Stimulated activated CD4-positive, alpha-beta T cell treated with anti-CD3 and anti-CD28 coated beads, Interleukin-2, amount 100 ng/mL, for 24 hours (primary cell): ENCODE measurements at regions not wholly inside any gene's neighbourhood (a gene's known extent, or its start where the extent isn't known, plus 50 kb on each side); places are given as distances from the start of the nearest gene placed in this dataset.

Source experiments
- DNase-seq, 2 donors: peaks; one replicate each; pipeline ENCODE4 v3.0.0-alpha.2; 2020

DNA sequence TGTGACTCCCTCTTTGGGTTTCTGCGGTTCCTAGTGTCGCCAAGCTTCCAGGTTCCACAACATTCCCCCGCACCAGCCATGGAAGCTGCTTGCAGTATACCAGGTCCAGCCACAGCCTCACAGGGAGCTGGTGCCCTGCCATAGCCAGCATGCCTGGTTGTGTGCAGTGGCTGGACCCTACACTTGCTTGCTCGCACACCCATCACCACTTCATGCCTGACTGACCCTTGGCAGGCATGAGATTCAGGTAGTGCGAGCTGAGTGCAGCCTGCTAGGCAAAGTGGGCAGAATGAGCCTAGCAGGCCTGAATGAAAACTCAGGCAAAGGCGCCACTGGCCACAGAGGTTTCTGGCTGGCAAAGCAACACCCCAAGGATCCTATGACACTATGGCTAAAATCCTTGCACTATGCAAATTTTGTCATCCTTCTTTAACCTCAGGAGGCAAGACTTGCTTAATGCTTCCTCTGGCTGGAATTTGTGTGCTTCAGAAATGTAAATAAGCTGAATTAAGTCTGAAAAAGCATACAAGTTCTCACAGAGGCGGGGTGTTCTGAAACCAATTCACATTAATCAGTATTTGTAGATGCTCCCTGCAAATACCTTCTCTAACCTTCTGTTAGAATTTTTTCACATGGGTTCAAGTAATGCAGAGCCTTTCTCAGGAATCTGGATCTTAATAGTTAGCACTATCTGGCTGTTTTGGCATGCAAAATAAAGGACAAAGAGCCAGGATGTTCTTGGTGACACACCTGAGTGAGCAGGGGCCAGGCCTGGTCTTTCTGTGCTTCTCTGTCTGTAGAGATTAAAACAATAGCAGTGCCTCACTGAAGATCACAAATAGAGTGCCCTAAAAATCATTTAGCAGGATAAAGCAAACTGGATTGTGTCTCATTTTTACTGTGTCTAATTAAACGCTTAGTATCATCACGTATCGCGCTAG is 256.9 kb downstream of the GPATCH2 start:
- no peak for DNase-seq

DNA sequence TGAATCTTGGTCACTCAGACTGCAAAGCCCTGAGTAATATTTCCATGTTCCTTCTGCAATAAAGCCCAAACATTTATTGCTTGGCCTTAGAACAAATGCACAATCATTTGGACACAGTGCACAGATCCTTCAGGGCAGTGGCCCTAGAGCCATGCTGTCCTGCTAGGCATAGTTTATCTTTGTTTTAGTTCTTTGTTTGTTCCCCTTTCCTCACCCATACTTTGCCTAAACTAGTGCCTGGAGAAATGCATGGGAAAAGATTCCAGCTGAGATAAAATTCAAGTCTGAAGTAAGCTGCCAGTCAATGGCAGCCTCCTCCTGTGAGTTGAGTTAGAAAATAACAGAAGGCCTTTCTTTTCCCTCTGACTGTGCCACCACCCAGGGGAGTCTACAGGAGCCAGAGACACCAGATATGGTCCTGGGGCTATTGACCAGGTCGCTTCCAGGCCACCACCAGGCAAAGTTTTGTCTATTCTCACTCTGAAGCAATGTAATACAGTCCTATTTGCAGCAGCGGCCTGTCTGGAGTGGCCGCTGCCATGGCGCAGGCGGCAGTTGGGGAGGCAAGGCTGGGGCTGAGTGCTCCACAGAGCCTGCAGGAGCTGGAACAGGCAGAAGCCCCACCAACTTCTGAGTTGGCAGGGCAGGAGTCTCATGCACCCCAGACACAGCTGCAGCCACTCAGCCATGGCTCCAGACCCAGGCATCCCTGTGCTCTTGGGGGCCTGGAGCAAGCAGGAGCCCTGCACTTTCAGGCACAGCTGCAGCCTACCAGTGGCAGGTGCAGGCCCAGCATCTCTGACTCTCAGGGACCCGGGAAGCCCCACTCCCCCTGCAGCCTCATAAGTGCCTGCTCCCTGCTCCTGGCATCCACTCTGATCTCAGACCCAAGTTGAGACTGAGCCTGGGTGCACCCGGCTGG is 258.6 kb downstream of the GPATCH2 start:
- DNase-seq = no peak

DNA sequence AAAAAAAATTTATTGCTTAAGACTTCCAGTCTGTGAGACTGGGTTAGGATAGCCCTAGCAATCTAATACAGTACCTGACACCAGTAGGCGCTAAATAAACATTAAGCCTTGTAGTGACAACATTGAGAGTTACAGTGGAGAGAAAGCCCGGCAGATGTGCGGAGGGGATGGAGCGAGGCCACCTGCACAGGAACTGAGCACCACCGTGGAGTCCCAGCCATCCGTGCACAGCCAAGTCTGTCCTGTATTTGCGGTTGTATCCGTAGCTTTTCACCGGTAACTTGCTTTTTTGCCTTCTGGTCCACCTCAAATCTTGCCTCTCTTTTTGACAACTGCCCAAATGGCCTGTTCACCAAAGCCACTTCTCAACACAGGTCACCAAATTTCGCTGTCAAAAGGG is 260.1 kb downstream of the GPATCH2 start:
- DNase-seq = no peak

DNA sequence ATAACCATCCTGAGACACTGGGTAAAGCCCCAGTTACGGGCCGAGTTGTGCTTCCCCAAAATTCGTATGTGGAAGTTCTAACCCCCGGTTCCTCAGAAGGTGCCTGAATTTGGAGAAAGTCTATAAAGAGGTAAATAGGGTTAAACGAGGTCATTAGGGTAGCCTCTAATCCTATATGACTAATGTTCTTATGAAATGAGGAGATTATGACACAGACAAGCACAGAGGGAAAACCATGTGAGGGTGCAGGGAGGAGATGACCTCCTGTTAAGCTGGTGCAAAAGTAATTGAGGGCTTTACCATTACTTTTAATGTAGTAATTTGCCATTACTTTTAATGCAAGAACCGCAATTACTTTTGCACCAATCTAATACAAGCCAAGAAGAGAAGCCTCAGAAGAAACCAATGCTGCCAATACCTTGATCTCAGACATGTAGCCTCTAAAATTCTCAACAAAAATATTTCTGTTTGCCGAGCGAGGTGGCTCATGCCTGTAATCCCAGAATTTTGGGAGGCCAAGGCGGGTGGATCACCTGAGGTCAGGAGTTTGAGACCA is 260.8 kb downstream of the GPATCH2 start:
- DNase-seq = no peak

DNA sequence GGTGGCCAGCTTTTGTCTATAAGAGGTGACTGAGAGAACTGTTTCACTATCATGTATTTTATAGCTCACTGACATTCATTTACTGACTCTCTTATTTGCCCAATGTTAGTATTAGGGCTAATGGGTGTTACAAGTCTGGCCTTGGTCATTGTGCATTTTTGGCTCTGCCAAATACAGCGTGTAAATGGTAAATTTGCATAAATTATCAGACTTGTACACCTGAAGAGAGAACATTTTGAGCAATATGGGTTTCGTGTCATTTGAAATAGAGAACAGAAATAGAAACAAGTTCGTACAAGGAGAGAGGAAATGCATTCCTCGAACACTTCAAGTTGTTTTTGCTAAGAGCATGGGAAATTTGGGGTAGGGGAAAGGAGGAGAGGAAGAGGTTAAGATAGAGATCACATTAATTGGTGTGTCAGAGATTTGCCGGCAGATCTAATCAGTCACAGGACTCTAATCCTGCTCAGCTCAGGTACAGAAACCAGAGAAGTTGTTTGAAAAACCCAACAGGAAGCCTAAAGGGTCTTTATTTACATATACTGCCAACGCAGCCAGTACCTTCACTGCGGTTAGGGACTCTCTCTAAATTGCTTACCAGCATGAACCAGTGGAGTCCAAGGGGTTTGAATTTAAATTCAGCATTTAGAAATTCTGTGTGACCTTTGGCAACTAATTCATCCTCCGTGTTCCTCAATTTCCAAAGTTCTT is 261.5 kb downstream of the GPATCH2 start:
- DNase-seq = no peak

DNA sequence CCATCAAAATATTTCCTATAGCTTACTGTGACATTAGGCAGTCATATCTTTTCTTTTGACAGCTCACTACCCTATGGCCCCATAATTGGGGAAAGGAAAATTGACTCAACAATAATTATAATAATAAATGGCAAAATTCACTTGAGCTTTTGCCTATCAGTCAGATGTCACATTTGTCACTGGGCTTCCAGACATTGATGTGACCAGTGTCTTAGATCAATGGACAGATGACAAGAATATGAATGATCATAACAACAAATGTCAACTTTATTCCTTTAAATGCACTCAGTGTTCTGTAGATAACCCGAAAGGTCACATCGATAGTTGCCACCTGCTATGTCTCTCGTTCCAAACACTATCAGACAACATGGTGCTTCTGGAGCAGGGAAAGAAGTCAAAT is 266.7 kb downstream of the GPATCH2 start:
- DNase-seq = no peak

DNA sequence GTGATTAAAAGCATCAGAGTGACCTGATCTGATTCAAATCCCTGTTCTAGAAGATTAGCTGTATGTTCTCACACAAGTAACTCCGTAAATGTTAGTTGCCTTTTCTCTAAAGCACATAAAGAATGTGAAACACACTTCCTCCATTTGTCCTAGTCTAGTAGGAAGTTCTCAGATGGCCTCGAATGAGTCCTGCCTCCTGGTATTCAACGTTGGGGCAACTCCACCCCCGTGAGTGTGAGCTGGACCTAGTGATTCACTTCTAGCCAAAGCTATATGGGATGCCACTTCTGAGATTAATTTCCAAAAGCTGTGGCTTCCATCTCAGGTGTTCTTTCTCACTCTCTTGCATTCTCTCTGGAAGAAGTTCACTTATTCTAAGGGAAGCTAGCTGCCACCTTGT is 267.6 kb downstream of the GPATCH2 start:
- no peak for DNase-seq

DNA sequence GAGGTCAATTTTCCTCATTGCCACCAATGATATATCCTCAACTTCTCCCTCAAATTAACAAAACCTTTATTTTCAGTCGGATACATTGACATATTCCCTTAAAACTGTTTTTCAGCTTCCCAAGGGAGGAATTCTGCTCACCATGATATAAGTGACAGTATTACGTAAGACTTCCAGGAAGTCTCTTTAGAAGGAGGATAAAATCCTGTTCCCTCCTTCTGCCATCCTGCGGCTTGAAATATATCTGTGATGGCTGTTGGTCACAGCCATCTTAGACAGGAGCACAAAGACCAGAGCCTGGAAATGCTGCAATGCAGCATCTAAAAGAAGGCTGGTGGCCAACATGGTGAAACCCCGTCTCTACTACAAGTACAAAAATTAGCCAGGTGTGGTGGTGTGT is 270.4 kb downstream of the GPATCH2 start:
- no peak for DNase-seq

DNA sequence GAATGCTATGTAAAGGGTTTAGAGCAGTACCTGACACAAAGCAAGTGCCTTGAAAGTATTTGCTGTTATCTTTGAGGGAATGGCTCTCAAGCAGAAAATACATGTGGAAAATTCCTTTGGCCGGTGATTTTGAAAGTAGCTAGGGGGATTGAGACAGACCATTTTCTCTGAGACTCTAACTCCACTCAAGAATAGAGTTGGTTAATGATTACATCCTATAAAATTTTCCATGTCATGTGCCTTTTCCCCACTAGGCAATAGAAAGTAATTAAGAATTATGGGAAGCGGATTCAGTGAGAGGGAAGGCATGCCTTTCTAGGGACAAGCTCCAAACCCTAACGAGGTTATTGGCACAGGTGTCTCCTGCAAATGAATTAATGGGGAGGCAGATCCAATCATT is 276.0 kb downstream of the GPATCH2 start:
- no peak for DNase-seq

DNA sequence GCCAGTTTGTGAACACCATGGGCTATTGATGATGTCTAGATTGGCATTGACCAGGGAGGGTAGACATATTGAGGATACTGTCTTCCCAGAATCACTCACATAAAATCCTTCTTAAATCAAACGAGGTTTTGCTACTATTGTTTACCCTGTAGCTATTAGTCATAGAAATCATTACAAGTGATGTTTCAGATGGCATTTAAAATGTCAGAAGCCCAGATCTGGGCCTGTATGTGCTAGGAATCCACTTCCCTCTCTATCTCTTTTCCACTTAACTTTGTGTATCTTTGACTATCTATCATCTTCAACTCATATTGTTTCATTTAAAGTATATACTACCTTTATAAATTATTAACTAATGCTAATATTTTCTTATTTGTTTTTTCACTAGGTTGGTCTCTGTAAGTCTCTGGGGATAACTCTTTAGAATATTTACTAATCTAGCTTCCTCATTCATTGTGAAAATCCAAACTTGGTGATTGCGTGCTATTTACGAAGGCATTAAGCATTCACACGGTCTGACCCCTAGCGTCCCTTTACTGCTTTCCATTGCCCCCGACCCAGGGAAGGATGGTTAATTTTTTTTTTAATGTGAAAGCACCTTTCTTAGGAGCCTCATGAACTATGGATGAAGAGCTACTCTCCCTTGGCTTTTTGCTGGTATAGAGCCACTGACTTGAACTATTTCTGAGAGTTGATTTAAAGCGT is 281.8 kb downstream of the GPATCH2 start:
- no peak for DNase-seq

DNA sequence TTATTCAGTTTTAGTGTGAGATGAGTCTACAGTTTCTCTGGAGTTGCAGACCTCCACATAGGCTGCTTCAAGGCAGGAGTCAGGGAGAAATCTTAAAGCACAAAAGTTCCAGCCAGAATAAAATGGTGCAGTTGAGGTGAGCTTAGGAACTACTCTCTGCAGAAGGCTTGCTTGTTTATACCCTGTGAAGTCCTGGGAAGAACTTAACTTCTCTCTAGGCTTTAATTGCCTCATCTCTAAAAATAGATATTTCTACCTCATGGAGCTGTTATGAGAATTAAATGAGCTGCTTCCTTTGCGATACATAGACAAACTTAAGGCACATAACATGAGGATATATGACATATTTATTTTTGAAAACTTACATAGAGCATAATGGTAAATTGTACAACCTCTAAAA is 286.2 kb downstream of the GPATCH2 start:
- DNase-seq = no peak

DNA sequence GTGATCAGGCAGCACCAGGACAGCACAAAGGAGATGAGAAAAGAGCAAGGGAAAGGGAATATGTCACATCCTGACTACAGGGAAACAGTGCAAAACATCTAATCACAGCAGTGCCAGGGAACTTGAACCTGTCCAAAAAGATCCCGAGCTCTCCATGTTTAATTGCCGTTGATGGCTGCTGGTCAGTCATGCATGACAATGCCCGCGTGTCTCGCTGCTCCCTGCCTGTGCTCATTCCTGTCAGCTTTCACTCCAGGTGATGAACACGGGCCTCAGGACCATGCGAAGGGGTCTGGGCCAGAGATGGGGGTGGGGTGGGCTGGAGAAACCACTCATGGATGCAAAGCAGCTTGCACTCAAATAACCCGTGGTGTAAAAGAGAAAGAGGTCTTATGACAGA is 287.0 kb downstream of the GPATCH2 start:
- DNase-seq = no peak

DNA sequence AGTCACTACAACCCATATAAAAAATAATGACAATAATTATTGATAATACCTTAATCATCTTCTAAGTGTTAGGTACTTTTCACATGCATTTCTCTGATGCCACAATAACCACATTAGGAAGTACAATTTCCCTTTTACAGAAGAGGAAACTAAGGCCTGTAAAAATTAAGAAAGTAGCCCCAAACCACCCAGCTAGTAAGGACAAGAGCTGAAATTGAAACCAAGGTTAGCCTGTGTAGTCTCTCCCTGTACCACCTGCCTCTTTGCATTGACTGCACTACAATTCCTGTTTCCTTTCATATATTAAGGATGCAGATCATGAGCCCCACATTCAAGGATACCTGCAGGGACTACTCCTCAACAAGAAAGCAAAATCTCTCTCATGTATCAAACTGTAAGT is 288.8 kb downstream of the GPATCH2 start:
- DNase-seq = no peak

DNA sequence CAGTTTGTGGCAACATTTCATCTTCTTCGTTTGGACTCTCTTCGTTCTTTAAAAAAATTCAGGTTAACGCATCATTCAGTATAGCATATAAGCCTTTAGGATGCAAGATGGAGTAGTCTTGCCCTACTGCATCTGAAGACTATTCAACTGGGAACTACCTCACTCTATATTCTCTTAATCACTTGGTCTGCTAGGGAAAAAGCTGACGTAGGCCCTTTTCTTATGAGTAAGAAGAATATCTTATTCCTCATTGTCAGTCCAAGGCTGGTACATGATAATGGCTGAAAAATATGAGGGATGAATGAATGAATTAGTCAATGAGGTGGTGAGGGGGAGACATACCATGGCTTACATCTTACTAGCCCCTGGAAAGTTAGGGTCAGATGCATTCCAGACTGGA is 294.2 kb downstream of the GPATCH2 start:
- DNase-seq = no peak

DNA sequence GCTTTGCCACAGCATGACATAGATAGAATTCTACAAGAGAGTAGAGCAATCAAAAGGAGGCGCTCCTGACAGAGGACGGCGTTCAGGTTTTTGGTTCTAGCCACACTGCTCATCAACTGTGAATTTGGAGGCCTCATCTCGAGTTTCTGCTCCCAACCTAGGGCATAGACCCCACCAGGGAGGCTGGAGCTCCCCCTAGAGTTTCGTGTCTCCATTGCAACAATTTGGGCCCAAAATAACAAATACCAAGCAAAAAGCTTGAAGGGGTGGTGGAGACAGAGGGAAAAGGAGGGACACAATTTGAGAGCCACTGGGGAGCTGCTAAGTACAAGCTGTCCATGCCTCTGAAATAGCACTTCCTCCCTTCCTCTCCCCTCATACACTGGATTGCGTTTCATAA is 297.0 kb downstream of the GPATCH2 start:
- DNase-seq = no peak

DNA sequence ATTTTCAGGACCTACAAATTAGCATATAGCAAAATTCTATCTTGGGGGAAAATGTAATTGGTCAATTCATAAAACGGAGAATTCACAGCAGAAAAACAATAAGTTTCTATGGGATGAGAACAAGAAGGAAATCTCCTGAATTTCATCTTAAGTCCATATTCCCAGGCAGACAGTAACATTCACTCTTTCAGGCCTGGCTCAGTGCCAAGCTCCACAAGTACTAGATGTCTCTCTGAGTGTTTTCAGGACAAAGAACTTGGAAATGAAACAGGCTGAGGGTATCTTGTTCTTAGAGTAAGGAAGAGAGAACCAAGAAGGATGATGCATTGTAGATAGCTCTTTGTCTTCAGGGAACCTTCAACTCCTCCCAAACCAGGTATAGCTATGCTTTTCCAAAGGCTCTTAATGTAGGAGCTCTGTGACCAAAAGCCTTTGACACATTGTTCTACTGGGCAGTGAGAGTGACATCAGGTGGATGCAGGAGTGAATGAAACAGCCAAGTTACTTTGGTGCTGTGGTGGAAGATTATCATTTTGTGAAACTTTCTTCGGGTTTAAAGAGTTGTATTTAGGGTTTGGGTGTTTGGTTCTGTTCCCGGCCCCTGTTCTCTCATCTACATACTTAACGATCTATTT is 298.3 kb downstream of the GPATCH2 start:
- no peak for DNase-seq

DNA sequence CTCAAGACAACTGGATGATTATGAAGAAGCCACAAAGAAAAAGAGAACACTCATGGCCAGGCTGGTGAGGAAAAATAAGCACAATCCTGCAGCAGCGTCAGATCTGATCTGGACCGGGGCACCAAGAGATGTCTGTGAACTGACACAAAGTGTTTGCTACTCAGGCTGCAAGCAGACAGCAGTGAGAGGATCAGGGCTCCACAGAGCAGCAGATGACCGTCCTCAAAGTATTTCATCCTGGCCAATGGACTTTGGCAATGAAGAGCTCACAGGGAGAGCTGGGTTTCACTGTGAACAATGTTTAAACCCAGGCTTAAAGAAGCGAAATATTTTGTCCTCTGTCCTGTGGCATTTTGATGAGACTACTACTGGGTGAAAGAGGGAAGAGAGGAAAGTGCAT is 299.2 kb downstream of the GPATCH2 start:
- no peak for DNase-seq

DNA sequence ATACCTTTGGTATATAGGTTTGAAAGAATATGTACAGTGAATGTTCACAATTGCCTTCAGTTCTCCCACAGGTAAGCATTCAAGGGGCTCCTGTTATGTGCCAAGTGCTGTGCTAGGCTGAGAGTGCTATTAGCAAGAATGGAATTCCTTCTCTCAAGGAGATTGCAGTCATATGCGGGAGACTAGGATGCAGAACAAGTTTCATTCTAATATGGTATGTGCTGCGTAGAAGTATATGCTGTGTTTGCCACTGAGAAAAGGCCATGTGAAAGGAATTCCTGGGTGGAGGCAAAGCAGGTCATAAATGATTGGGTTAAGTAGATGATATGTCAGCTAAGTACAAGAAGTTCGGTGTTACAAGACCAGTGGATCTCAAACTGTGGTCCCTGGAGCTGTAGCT is 303.0 kb downstream of the GPATCH2 start:
- no peak for DNase-seq

DNA sequence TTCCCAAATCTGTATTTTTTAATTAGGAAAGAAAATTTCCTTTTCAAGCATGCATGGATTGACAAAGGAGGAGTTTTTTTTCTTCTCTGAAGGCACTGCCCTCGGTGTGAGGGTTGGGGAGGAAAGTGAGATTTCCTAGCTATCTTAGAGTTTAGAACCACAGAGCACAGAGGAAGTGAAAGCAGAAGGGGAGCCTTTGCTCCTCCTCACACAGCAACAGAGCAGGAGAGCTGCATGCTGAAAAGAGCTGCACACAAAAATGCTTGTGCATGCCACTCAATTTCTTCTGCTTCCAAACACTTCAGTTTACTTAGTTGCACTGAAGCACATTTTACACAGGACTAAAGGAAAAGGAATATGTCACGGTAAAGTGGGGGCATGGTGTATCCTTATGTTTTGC is 308.1 kb downstream of the GPATCH2 start:
- no peak for DNase-seq

DNA sequence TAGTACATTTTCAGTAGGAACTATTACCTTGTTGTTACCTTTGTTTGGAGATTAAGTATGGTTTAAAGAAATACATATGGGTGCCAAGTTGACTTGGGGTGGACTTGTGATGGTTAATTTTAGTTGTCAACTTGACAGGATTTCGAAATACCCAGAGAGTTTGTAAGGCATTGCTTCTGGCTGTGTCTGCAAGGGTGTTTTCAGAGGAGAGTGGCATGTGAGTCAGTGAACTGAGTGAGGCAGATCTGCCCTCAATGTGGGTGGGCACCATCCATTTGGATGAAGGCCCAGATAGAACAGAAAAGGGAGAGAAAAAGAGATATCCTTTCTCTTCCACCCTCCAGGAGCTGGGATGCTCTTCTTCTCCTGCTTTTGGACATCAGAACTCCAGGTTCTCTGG is 315.5 kb downstream of the GPATCH2 start:
- no peak for DNase-seq

DNA sequence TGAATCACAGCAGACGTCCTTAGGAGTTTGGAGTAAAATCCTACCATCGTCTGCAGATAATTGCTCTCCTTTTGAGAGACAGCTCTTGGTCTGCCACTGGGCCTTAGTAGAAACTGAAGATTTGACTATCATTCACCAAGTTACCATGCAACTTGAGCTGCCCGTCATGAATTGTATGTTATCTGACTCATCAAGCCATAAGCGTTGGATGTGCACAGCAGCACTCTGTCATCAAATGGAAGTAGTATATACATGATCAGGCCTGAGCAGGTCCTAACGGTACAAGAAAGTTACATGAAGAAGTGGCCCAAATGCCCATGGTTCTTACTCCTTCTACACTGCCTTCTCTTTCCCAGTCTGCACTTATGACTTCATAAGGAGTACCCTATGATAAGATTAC is 317.8 kb downstream of the GPATCH2 start:
- DNase-seq = no peak

DNA sequence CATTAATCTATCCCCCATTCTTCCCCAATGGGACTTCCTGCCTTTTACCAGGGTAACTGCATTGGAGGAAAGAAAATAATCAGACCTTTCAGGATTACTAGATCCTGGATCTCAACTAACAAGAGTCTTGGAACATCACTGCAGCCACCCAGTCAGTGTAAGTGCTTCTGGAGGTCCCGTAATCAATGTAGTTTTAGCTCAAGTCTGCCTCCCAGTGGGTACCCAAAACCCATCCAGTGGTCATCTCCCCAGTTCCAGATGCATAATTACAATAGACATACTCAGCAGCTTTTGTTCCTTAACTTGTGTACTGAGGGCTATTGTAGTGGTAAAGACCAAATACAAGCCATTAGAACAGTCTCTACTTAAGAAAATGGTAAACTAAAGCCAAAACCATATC is 319.1 kb downstream of the GPATCH2 start:
- DNase-seq = no peak
